ENCODE measurements at regions not wholly inside any gene's neighbourhood (a gene's known extent, or its start where the extent isn't known, plus 50 kb on each side); places are given as distances from the start of the nearest gene placed in this dataset.

GRCh38 chr9:7258688-7259396 is 501.1 kb downstream of the KDM4C start:
- no peak overlapping the region for H3K9ac ChIP-seq (ENCODE audit: low read length)
- no peaks in the 10 kb centered on the region for H4K20me1 ChIP-seq (ENCODE audit: insufficient read depth, low read length)
- no peaks in the 10 kb centered on the region for H3K36me3 ChIP-seq (ENCODE audit: insufficient read depth, low read length)

GRCh38 chr9:7246917-7247522 is 489.2 kb downstream of the KDM4C start:
- no peak overlapping the region for H3K9ac ChIP-seq (ENCODE audit: low read length)
- no peak overlapping the region for H2AFZ ChIP-seq (ENCODE audit: low read length)
- H3K27ac ChIP-seq (ENCODE audit: low read depth, low read length, poor library complexity, severe bottlenecking) = no peak overlapping the region
- H3K9me3 ChIP-seq (ENCODE audit: low read length) = no peaks in the 10 kb centered on the region
- no peaks in the 10 kb centered on the region for H3K36me3 ChIP-seq (ENCODE audit: insufficient read depth, low read length)
- no peaks in the 10 kb centered on the region for H3F3A ChIP-seq (ENCODE audit: insufficient read depth, low read length)
- H3K4me1 ChIP-seq (ENCODE audit: insufficient read depth, low read length, severe bottlenecking) = no peaks in the 10 kb centered on the region
- no peaks in the 10 kb centered on the region for H3K79me2 ChIP-seq (ENCODE audit: insufficient read depth, low read length)
- no peaks in the 10 kb centered on the region for H4K20me1 ChIP-seq (ENCODE audit: insufficient read depth, low read length)
- TF ChIP-seq CTCF (IDR thresholded peaks at IDR 0.05; ENCODE audit: low read length) (no peak), EZH2 (IDR thresholded peaks at IDR 0.05; ENCODE audit: borderline replicate concordance, low read length) (no peak)
- H3K9me2 ChIP-seq (ENCODE audit: low read depth, low read length) = no peaks in the 10 kb centered on the region
- H3K4me3 ChIP-seq (ENCODE audit: low read depth, low read length, poor library complexity, severe bottlenecking) = no peak overlapping the region
- no peaks in the 10 kb centered on the region for H3K27me3 ChIP-seq (ENCODE audit: insufficient read depth, low read length)
- no peak overlapping the region for H3K4me2 ChIP-seq (ENCODE audit: low read length)

More at GRCh38 chr9:7258688-7259396, 501.1 kb downstream of the KDM4C start:
- H3K27ac ChIP-seq (ENCODE audit: low read depth, low read length, poor library complexity, severe bottlenecking) = no peak overlapping the region
- no peaks in the 10 kb centered on the region for H3K4me1 ChIP-seq (ENCODE audit: insufficient read depth, low read length, severe bottlenecking)
- H3K4me3 ChIP-seq (ENCODE audit: low read depth, low read length, poor library complexity, severe bottlenecking) = no peak overlapping the region
- H3K4me2 ChIP-seq (ENCODE audit: low read length) = no peak overlapping the region
- H3K9me3 ChIP-seq (ENCODE audit: low read length) = no peaks in the 10 kb centered on the region
- no peaks in the 10 kb centered on the region for H3K79me2 ChIP-seq (ENCODE audit: insufficient read depth, low read length)
- TF ChIP-seq EZH2 (IDR thresholded peaks at IDR 0.05; ENCODE audit: borderline replicate concordance, low read length) (no peak), CTCF (IDR thresholded peaks at IDR 0.05; ENCODE audit: low read length) (no peak)
- no peaks in the 10 kb centered on the region for H3F3A ChIP-seq (ENCODE audit: insufficient read depth, low read length)
- no peaks in the 10 kb centered on the region for H3K9me2 ChIP-seq (ENCODE audit: low read depth, low read length)
- H2AFZ ChIP-seq (ENCODE audit: low read length) = no peak overlapping the region
- H3K27me3 ChIP-seq (ENCODE audit: insufficient read depth, low read length) = no peaks in the 10 kb centered on the region; the same call in 1 of the 2 replicates

GRCh38 chr9:7245976-7246580 is 488.3 kb downstream of the KDM4C start:
- Histone ChIP-seq H3K27ac (ENCODE audit: low read depth, low read length, poor library complexity, severe bottlenecking) (no peak overlapping the region), H3K36me3 (ENCODE audit: insufficient read depth, low read length) (no peaks in the 10 kb centered on the region), H3K4me2 (ENCODE audit: low read length) (no peak overlapping the region), H4K20me1 (ENCODE audit: insufficient read depth, low read length) (no peaks in the 10 kb centered on the region), H3K27me3 (ENCODE audit: insufficient read depth, low read length) (no peaks in the 10 kb centered on the region; the same call in 1 of the 2 replicates), H3K9me2 (ENCODE audit: low read depth, low read length) (no peaks in the 10 kb centered on the region), H3K4me3 (ENCODE audit: low read depth, low read length, poor library complexity, severe bottlenecking) (no peak overlapping the region), H3K9ac (ENCODE audit: low read length) (no peak overlapping the region), H3K9me3 (ENCODE audit: low read length) (no peaks in the 10 kb centered on the region), H3K79me2 (ENCODE audit: insufficient read depth, low read length) (no peaks in the 10 kb centered on the region), H3K4me1 (ENCODE audit: insufficient read depth, low read length, severe bottlenecking) (no peaks in the 10 kb centered on the region), H3F3A (ENCODE audit: insufficient read depth, low read length) (no peaks in the 10 kb centered on the region), H2AFZ (ENCODE audit: low read length) (no peak overlapping the region)
- no peak for TF ChIP-seq CTCF (IDR thresholded peaks at IDR 0.05; ENCODE audit: low read length)
- no peak for TF ChIP-seq EZH2 (IDR thresholded peaks at IDR 0.05; ENCODE audit: borderline replicate concordance, low read length)
